ENCODE measurements at regions not wholly inside any gene's neighbourhood (a gene's known extent, or its start where the extent isn't known, plus 50 kb on each side); places are given as distances from the start of the nearest gene placed in this dataset.
A peak's percentile ranks its signal among the peaks of the same experiment; 100 is the strongest.
"Not testable (repeated sequence)": the region's sequence is repeated elsewhere in the genome, so short reads cannot be mapped to it uniquely, and the experiment has no call there.

- Mint-ChIP-seq H3K36me3 (ENCODE audit: insufficient read depth, unreplicated experiment) (no peaks in the 10 kb centered on the region), H3K9me3 (ENCODE audit: low read depth, unreplicated experiment) (no peaks in the 10 kb centered on the region), H3K27ac (ENCODE audit: unreplicated experiment) (no peak overlapping the region), H3K4me3 (ENCODE audit: low read depth, unreplicated experiment) (no peak overlapping the region), H3K4me1 (ENCODE audit: low read depth, unreplicated experiment) (peaks cover 20% of the 10 kb centered on the region), H3K27me3 (ENCODE audit: unreplicated experiment) (peaks cover 32% of the 10 kb centered on the region)
- no peak for DNase-seq
- no peak for TF ChIP-seq CTCF (IDR thresholded peaks at IDR 0.05; ENCODE audit: unreplicated experiment)
- CTCF ChIA-PET: interaction anchor here (0.5 to 2.4 kb wide), 4 partner anchors 11 to 132 kb away, joined by 3 to 41 read pairs (median 4); no protein-coding TSS in a partner anchor
- no TSS peak for BruUV-seq (replicated peaks)
- intact Hi-C loops (cut with micrococcal nuclease; ENCODE audit: unreplicated experiment): loop anchor here (1.0 to 5.0 kb wide), 2 partner anchors 132 to 368 kb away; partner anchors contain the start of gene C15orf40
Measured at GRCh38 chr15:83380059-83380458, 67.1 kb upstream of the SH3GL3 start.

GRCh38 chr15:83380682-83381081, 66.5 kb upstream of the SH3GL3 start:
- Mint-ChIP-seq H3K4me3 (ENCODE audit: low read depth, unreplicated experiment) (no peak overlapping the region), H3K4me1 (ENCODE audit: low read depth, unreplicated experiment) (peaks cover 20% of the 10 kb centered on the region), H3K27ac (ENCODE audit: unreplicated experiment) (no peak overlapping the region), H3K27me3 (ENCODE audit: unreplicated experiment) (peaks cover 26% of the 10 kb centered on the region), H3K9me3 (ENCODE audit: low read depth, unreplicated experiment) (no peaks in the 10 kb centered on the region), H3K36me3 (ENCODE audit: insufficient read depth, unreplicated experiment) (no peaks in the 10 kb centered on the region)
- TF ChIP-seq CTCF (IDR thresholded peaks at IDR 0.05; ENCODE audit: unreplicated experiment): no peak
- CTCF ChIA-PET: interaction anchor here (0.5 to 2.4 kb wide), 4 partner anchors 10 to 132 kb away, joined by 3 to 41 read pairs (median 4); no protein-coding TSS in a partner anchor
- intact Hi-C loops (cut with micrococcal nuclease; ENCODE audit: unreplicated experiment): loop anchor here (1.0 to 5.0 kb wide), 2 partner anchors 132 to 368 kb away; partner anchors contain the start of gene C15orf40
- BruUV-seq (replicated peaks): no TSS peak
- peak; percentile 79 for DNase-seq

- H3K27ac Mint-ChIP-seq (ENCODE audit: unreplicated experiment); H3K9me3 Mint-ChIP-seq (ENCODE audit: low read depth, unreplicated experiment); BruUV-seq (replicated peaks); CTCF ChIA-PET; H3K4me3 Mint-ChIP-seq (ENCODE audit: low read depth, unreplicated experiment); H3K27me3 Mint-ChIP-seq (ENCODE audit: unreplicated experiment); DNase-seq; H3K36me3 Mint-ChIP-seq (ENCODE audit: insufficient read depth, unreplicated experiment): not testable (repeated sequence)
- H3K4me1 Mint-ChIP-seq (ENCODE audit: low read depth, unreplicated experiment): peaks cover 20% of the 10 kb centered on the region
- intact Hi-C loops (cut with micrococcal nuclease; ENCODE audit: unreplicated experiment): loop anchor here (5.0 kb wide), 1 partner anchor 371 kb away; the partner anchor contains the start of gene C15orf40
Measured at GRCh38 chr15:83383608-83384139, 63.5 kb upstream of the SH3GL3 start.

DNA sequence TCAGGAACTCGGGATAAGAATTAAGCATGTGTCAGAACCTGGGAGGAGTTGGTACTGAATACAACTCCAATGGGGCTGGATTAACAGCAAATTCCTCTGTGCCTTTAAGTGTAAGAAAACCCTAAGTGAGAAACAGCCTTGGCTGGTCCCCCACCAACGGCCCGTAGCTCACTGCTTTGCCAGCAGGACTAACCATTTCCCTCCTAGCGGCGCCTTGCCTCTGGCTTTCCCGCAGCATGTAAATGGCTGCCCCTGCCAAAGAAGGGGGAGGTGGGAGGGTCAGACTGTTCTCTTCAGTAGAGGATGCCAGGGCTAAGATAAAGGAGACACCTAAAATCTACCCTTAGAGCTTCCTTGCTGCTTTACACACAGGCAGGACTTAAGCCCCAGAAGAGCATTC, 51.0 kb upstream of the SH3GL3 start:
- Mint-ChIP-seq H3K36me3 (ENCODE audit: insufficient read depth, unreplicated experiment) (no peaks in the 10 kb centered on the region), H3K27me3 (ENCODE audit: unreplicated experiment) (peaks cover 93% of the 10 kb centered on the region), H3K4me3 (ENCODE audit: low read depth, unreplicated experiment) (no peak overlapping the region), H3K9me3 (ENCODE audit: low read depth, unreplicated experiment) (no peaks in the 10 kb centered on the region), H3K27ac (ENCODE audit: unreplicated experiment) (no peak overlapping the region), H3K4me1 (ENCODE audit: low read depth, unreplicated experiment) (no peaks in the 10 kb centered on the region)
- no TSS peak for BruUV-seq (replicated peaks)
- CTCF ChIA-PET: interaction anchor here (0.6 kb wide), 1 partner anchor 105 kb away, joined by 3 read pairs; no protein-coding TSS in a partner anchor
- no peak for TF ChIP-seq CTCF (IDR thresholded peaks at IDR 0.05; ENCODE audit: unreplicated experiment)
- intact Hi-C loops (cut with micrococcal nuclease; ENCODE audit: unreplicated experiment): no loop called here
- no peak for DNase-seq
